ENCODE measurements at regions not wholly inside any gene's neighbourhood (a gene's known extent, or its start where the extent isn't known, plus 50 kb on each side); places are given as distances from the start of the nearest gene placed in this dataset.
"Not testable (repeated sequence)": the region's sequence is repeated elsewhere in the genome, so short reads cannot be mapped to it uniquely, and the experiment has no call there.

GRCh38 chr2:87574193-87575119, 173.4 kb upstream of the PLGLB2 start:
- DNase-seq (ENCODE audit: low read depth): not testable (repeated sequence)

GRCh38 chr2:87575138-87575537, 172.7 kb upstream of the PLGLB2 start:
- not testable (repeated sequence) for DNase-seq (ENCODE audit: low read depth)

- DNase-seq (ENCODE audit: low read depth): not testable (repeated sequence)
Measured at GRCh38 chr2:87577358-87577757, 170.5 kb upstream of the PLGLB2 start.

- DNase-seq (ENCODE audit: low read depth): not testable (repeated sequence)
Measured at GRCh38 chr2:87582152-87582551, 165.7 kb upstream of the PLGLB2 start.

- DNase-seq (ENCODE audit: low read depth): not testable (repeated sequence)
Measured at GRCh38 chr2:87582579-87582978, 165.3 kb upstream of the PLGLB2 start.

GRCh38 chr2:87583370-87583769, 164.5 kb upstream of the PLGLB2 start:
- not testable (repeated sequence) for DNase-seq (ENCODE audit: low read depth)

- not testable (repeated sequence) for DNase-seq (ENCODE audit: low read depth)
Measured at GRCh38 chr2:87583803-87584202, 164.1 kb upstream of the PLGLB2 start.

- DNase-seq (ENCODE audit: low read depth): not testable (repeated sequence)
Measured at GRCh38 chr2:87584268-87584906, 163.5 kb upstream of the PLGLB2 start.

GRCh38 chr2:87587934-87588333, 160.0 kb upstream of the PLGLB2 start:
- not testable (repeated sequence) for DNase-seq (ENCODE audit: low read depth)

- DNase-seq (ENCODE audit: low read depth): not testable (repeated sequence)
Measured at GRCh38 chr2:87592974-87593373, 154.9 kb upstream of the PLGLB2 start.

GRCh38 chr2:87593784-87594610, 153.9 kb upstream of the PLGLB2 start:
- not testable (repeated sequence) for DNase-seq (ENCODE audit: low read depth)

- not testable (repeated sequence) for DNase-seq (ENCODE audit: low read depth)
Measured at GRCh38 chr2:87594611-87594992, 153.3 kb upstream of the PLGLB2 start.

GRCh38 chr2:87595017-87595416, 152.9 kb upstream of the PLGLB2 start:
- not testable (repeated sequence) for DNase-seq (ENCODE audit: low read depth)

GRCh38 chr2:87600961-87601360, 146.9 kb upstream of the PLGLB2 start:
- not testable (repeated sequence) for DNase-seq (ENCODE audit: low read depth)

GRCh38 chr2:87602118-87602517, 145.8 kb upstream of the PLGLB2 start:
- not testable (repeated sequence) for DNase-seq (ENCODE audit: low read depth)

GRCh38 chr2:87602728-87603127, 145.2 kb upstream of the PLGLB2 start:
- not testable (repeated sequence) for DNase-seq (ENCODE audit: low read depth)

GRCh38 chr2:87603418-87604278, 144.2 kb upstream of the PLGLB2 start:
- not testable (repeated sequence) for DNase-seq (ENCODE audit: low read depth)

- not testable (repeated sequence) for DNase-seq (ENCODE audit: low read depth)
Measured at GRCh38 chr2:87604279-87604818, 143.5 kb upstream of the PLGLB2 start.

- DNase-seq (ENCODE audit: low read depth): not testable (repeated sequence)
Measured at GRCh38 chr2:87604980-87605379, 142.9 kb upstream of the PLGLB2 start.

GRCh38 chr2:87608377-87609166, 139.3 kb upstream of the PLGLB2 start:
- DNase-seq (ENCODE audit: low read depth): not testable (repeated sequence)
